Natural killer cell (primary cell): ENCODE measurements at regions not wholly inside any gene's neighbourhood (a gene's known extent, or its start where the extent isn't known, plus 50 kb on each side); places are given as distances from the start of the nearest gene placed in this dataset.

ENCODE experiments used
- ATAC-seq, 3 donors: fragments of 150-1000 bp in 2 of 3; fragments of 200-7000 bp in 1 of 3; cut with Tn5 transposase; 1 replicate in 1 of 3; 2 replicates in 2 of 3; pipeline ENCODE4 v1.10.0; 2021; ENCODE audit warnings: mild to moderate bottlenecking in 2 of 3, moderate library complexity in 2 of 3
- DNase-seq, 2 donors: peaks; one replicate each; pipeline versions ENCODE4 v3.0.0 to v3.0.0-alpha.2; 2013 to 2021; ENCODE audit warnings: mixed read lengths in 1 of 2
- H3K27ac ChIP-seq: one replicate; pipeline ENCODE4 v1.5.1; 2013; ENCODE audit warnings: mild to moderate bottlenecking, low read length
- H3K27me3 ChIP-seq: one replicate; pipeline ENCODE4 v1.6.1; 2013; ENCODE audit warnings: low read length; ENCODE audit not compliant: control insufficient read depth, insufficient read depth
- H3K36me3 ChIP-seq: one replicate; pipeline ENCODE4 v1.6.1; 2013; ENCODE audit warnings: low read length; ENCODE audit not compliant: control insufficient read depth, insufficient read depth
- H3K4me1 ChIP-seq: one replicate; pipeline ENCODE4 v1.6.1; 2013; ENCODE audit warnings: low read length; ENCODE audit not compliant: control insufficient read depth, insufficient read depth
- H3K4me3 ChIP-seq: one replicate; pipeline ENCODE4 v1.5.1; 2013; ENCODE audit warnings: low read length
- H3K9me3 ChIP-seq: one replicate; pipeline ENCODE4 v1.6.1; 2013; ENCODE audit warnings: low read length; ENCODE audit not compliant: control insufficient read depth, insufficient read depth
- H3K27ac Mint-ChIP-seq, 2 donors: one replicate each; pipeline ENCODE4 v1.8.0; 2022; ENCODE audit warnings: mild to moderate bottlenecking in 2 of 2, mixed read lengths in 2 of 2, moderate library complexity in 1 of 2
- H3K27me3 Mint-ChIP-seq, 2 donors: one replicate each; pipeline ENCODE4 v1.8.0; 2022; ENCODE audit warnings: low read depth in 2 of 2, mixed read lengths in 2 of 2
- H3K36me3 Mint-ChIP-seq: one replicate; pipeline ENCODE4 v1.8.0; 2022; ENCODE audit warnings: mixed read lengths
- H3K4me1 Mint-ChIP-seq, 2 donors: one replicate each; pipeline ENCODE4 v1.8.0; 2022; ENCODE audit warnings: mixed read lengths in 2 of 2
- H3K4me3 Mint-ChIP-seq: one replicate; pipeline ENCODE4 v1.8.0; 2022; ENCODE audit warnings: mild to moderate bottlenecking, moderate library complexity, mixed read lengths
- H3K9me3 Mint-ChIP-seq, 2 donors: one replicate each; pipeline ENCODE4 v1.8.0; 2022; ENCODE audit warnings: mixed read lengths in 2 of 2
- CTCF ChIP-seq: fragments of 200-600 bp; IDR thresholded peaks from one replicate; pipeline ENCODE4 v1.8.0; 2022; ENCODE audit warnings: antibody characterized with exemption
- WGBS: methylation state at CpG from one replicate; pipeline ENCODE4 v1.1.7; 2013; ENCODE audit warnings: missing lambda C conversion rate; ENCODE audit not compliant: insufficient coverage; 5-methylcytosine and 5-hydroxymethylcytosine counted together
- intact Hi-C: fragments of 100-400 bp; cut with micrococcal nuclease; formaldehyde crosslinking; loops from one replicate; pipeline ENCODE4 v1.14.2; 2022

GRCh38 chr4:43716721-43717395, 731.8 kb downstream of the KCTD8 start:
- DNase-seq = no peak
- Mint-ChIP-seq H3K4me1 (no peaks in the 10 kb centered on the region), H3K27me3 (no peaks in the 10 kb centered on the region), H3K4me3 (no peak overlapping the region), H3K27ac (no peak overlapping the region), H3K36me3 (peaks cover 7% of the 10 kb centered on the region), H3K9me3 (peaks cover 7 to 10% of the 10 kb centered on the region in 2 donors)
- TF ChIP-seq CTCF = no peak
- Histone ChIP-seq H3K4me1 (no peaks in the 10 kb centered on the region), H3K4me3 (no peak overlapping the region), H3K27me3 (no peaks in the 10 kb centered on the region), H3K9me3 (peaks cover 3% of the 10 kb centered on the region), H3K27ac (no peak overlapping the region), H3K36me3 (no peaks in the 10 kb centered on the region)
- intact Hi-C loops = no loop called here
- no peak for ATAC-seq
- 93% methylated on average over 5 of the region's 5 CpGs for WGBS

DNA sequence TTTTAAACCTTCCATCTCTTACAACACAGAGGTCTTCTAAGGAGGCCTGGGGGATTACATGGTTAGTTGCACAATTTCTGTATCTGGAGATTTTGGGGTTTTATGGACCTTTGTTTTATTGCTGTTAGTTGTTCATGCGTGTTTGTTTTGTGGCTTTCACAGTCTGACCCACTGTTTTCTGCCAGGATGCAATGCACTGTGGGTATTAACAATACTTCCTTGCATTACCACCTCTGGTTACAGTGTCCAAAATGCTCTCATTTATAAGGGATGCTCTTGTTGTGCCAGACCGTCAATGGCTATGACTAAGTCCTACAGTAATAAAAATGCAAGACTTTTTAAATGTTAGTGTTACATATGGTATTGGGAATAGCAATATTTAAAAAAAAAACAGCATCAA, 730.2 kb downstream of the KCTD8 start:
- 90% methylated on average over 1 of the region's 2 CpGs for WGBS
- no peak for ATAC-seq
- peaks cover 2% of the 10 kb centered on the region in 2 donors for H3K9me3 Mint-ChIP-seq
- no peaks in the 10 kb centered on the region for H3K4me1 Mint-ChIP-seq
- DNase-seq = no peak
- no peaks in the 10 kb centered on the region for H3K36me3 Mint-ChIP-seq
- Histone ChIP-seq H3K4me3 (no peak overlapping the region), H3K36me3 (no peaks in the 10 kb centered on the region), H3K27me3 (no peaks in the 10 kb centered on the region), H3K27ac (no peak overlapping the region), H3K9me3 (no peaks in the 10 kb centered on the region), H3K4me1 (no peaks in the 10 kb centered on the region)
- TF ChIP-seq CTCF = no peak
- H3K27me3 Mint-ChIP-seq = no peaks in the 10 kb centered on the region
- H3K27ac Mint-ChIP-seq = no peak overlapping the region
- intact Hi-C loops = no loop called here
- H3K4me3 Mint-ChIP-seq = no peak overlapping the region

- ATAC-seq (no peak), DNase-seq (no peak)
- intact Hi-C loops = no loop called here
- H3K27ac Mint-ChIP-seq = no peak overlapping the region
- no peak overlapping the region for H3K4me3 Mint-ChIP-seq
- peaks cover 20 to 22% of the 10 kb centered on the region in 2 donors for H3K9me3 Mint-ChIP-seq
- no peaks in the 10 kb centered on the region for H3K36me3 ChIP-seq
- no peaks in the 10 kb centered on the region for H3K4me1 Mint-ChIP-seq
- no peaks in the 10 kb centered on the region for H3K27me3 Mint-ChIP-seq
- H3K4me3 ChIP-seq = no peak overlapping the region
- no peaks in the 10 kb centered on the region for H3K27me3 ChIP-seq
- TF ChIP-seq CTCF = no peak
- no peaks in the 10 kb centered on the region for H3K4me1 ChIP-seq
- WGBS = 91% methylated on average over 8 of the region's 9 CpGs
- no peaks in the 10 kb centered on the region for H3K36me3 Mint-ChIP-seq
- no peak overlapping the region for H3K27ac ChIP-seq
- peaks cover 7% of the 10 kb centered on the region for H3K9me3 ChIP-seq
These were observed 715.7 kb downstream of the KCTD8 start for GRCh38 chr4:43732829-43733426.

- DNase-seq = no peak
- no peak for TF ChIP-seq CTCF
These were observed 706.5 kb downstream of the KCTD8 start for GRCh38 chr4:43742083-43742482.

More at GRCh38 chr4:43742083-43742482, 706.5 kb downstream of the KCTD8 start:
- Histone ChIP-seq H3K4me3 (no peak overlapping the region), H3K27me3 (no peaks in the 10 kb centered on the region), H3K27ac (no peak overlapping the region), H3K4me1 (no peaks in the 10 kb centered on the region), H3K36me3 (no peaks in the 10 kb centered on the region), H3K9me3 (no peaks in the 10 kb centered on the region)
- Mint-ChIP-seq H3K4me3 (no peak overlapping the region), H3K36me3 (no peaks in the 10 kb centered on the region), H3K27ac (no peak overlapping the region), H3K27me3 (no peaks in the 10 kb centered on the region), H3K9me3 (peaks cover 6 to 16% of the 10 kb centered on the region in 2 donors), H3K4me1 (no peaks in the 10 kb centered on the region)
- WGBS = 77% methylated on average over 2 of the region's 2 CpGs
- ATAC-seq = no peak
- intact Hi-C loops = no loop called here
